ENCODE measurements at regions not wholly inside any gene's neighbourhood (a gene's known extent, or its start where the extent isn't known, plus 50 kb on each side); places are given as distances from the start of the nearest gene placed in this dataset.

DNA sequence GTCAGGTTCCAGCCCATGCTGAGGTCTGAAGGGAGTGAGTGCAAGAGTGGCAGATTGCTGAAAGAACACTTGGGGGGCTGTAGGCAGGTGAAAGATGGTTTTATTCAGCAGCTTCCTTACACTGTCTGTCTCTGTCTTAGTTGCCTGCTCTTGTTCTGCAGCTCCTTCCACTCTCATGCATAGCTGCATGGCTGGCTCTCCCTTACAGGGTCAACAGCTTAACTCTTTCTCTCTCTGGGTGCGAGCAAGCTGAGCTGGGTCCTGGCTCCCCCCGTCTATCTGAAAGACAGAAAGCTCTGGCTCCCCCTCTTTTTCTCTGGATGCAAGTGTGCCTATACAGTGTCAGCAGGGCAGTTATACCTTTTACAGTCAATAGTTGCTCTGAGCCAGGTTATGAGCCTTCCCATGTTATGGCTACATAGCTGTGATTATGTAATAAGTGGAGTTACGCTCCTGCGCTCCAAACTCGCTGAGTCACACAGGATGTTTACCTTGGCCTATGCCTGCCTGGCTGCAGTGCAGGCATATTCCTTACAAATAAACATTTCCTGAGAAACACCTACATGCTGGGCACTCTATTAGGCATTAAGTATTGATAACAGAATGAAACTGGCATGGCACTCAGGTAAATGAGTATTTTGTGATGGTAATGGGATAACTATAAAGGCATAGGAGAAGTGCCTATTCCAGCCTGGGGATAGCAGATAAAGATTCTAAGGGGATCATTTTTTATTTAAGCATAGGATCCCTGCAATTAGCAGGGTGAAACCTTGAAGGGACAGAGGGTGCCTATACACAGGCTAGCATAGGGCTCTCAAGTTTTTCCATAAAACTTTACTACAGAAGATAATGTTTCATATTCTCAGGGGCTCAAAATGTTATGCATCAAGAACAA is 826.9 kb upstream of the PCDH9 start:
- TF ChIP-seq CTCF (IDR thresholded peaks at IDR 0.05; ENCODE audit: low read length) (no peak), EZH2 (optimal IDR thresholded peaks at IDR 0.05; ENCODE audit: low read depth, low read length) (no peak)
